Breast epithelium (tissue), 4 donors: ENCODE measurements at regions not wholly inside any gene's neighbourhood (a gene's known extent, or its start where the extent isn't known, plus 50 kb on each side); places are given as distances from the start of the nearest gene placed in this dataset.

Experiments
- DNase-seq, 2 donors: peaks; one replicate each; pipeline ENCODE4 v3.0.0-alpha.2; 2019; ENCODE audit warnings: low spot score in 2 of 2
- H3K27ac ChIP-seq, 2 donors: fragments of 200-600 bp; sonication (generic) in 1 of 2; one replicate each; pipeline ENCODE4 v1.5.1; 2016 to 2019; ENCODE audit warnings: mild to moderate bottlenecking in 1 of 2
- H3K27me3 ChIP-seq, 2 donors: fragments of 200-600 bp; sonication (generic) in 1 of 2; one replicate each; pipeline versions ENCODE4 v1.5.1 to v1.6.0; 2017 to 2019; ENCODE audit warnings: control low read depth in 1 of 2, mild to moderate bottlenecking in 1 of 2
- H3K36me3 ChIP-seq: fragments of 200-600 bp; one replicate; pipeline ENCODE4 v1.5.1; 2019
- H3K4me1 ChIP-seq, 2 donors: fragments of 200-600 bp; sonication (generic); one replicate each; pipeline ENCODE4 v1.5.1; 2016 to 2019; ENCODE audit warnings: control low read depth in 1 of 2
- H3K4me3 ChIP-seq, 3 donors: fragments of 200-600 bp; sonication (generic); 1 replicate in 2 of 3; 2 replicates in 1 of 3; pipeline ENCODE4 v1.5.1; 2016 to 2019; ENCODE audit warnings: mild to moderate bottlenecking in 3 of 3, moderate library complexity in 2 of 3
- H3K9me3 ChIP-seq, 2 donors: fragments of 200-600 bp; sonication (generic) in 1 of 2; one replicate each; pipeline ENCODE4 v1.5.1; 2016 to 2019; ENCODE audit warnings: control low read depth in 1 of 2
- POLR2A ChIP-seq: fragments of 450-650 bp; IDR thresholded peaks from one replicate; pipeline ENCODE4 v1.6.1; 2016; ENCODE audit warnings: antibody characterized with exemption, mild to moderate bottlenecking, moderate library complexity
- POLR2AphosphoS5 ChIP-seq, 3 donors: sonication (generic); formaldehyde crosslinking; IDR thresholded peaks; one replicate each; pipeline ENCODE4 v1.6.1; 2017; ENCODE audit warnings: antibody characterized with exemption in 3 of 3
- intact Hi-C: fragments of 100-400 bp; cut with DNase I; formaldehyde crosslinking; loops from one replicate; pipeline ENCODE4 v1.15.1; 2023; ENCODE audit warnings: low total_unique reads
- TF ChIP-seq, protein P1 (sequence below), 3 donors: fragments of 450-650 bp; IDR thresholded peaks; one replicate each; pipeline ENCODE4 v1.5.1; 2016 to 2017; ENCODE audit warnings: antibody characterized with exemption in 3 of 3, mild to moderate bottlenecking in 3 of 3, moderate library complexity in 3 of 3

DNA sequence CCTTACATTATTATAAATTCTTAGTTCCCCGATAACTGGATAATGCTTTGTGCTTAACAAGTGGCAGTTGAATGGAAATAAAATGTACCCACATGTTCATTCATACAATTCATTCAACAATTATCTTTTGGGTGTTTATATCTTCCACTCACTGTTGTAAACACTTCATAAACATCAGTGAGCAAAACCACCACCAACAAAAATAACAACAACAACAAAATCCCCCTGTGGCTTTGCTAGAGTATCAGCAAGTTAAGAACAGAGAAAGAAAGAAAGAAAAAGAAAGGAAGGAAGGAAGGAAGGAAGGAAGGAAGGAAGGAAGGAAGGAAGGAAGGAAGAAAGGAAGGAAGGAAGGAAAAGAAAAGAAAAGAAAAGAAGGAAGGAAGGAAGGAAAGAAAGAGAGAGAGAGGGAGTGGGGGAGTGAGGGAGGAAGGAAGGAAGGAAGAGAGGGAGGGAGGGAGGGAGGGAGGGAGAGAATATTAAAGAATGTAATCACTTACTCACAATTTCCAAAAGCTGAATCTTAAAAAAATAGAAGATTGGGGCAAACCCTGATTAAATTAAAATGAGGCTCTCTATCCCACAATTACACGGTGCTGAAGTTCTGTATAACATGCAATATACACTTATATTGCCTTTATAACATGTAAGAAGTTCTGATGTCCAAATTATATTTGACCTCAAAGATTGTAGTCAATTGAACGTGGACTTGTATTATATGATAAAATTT is 2238.8 kb downstream of the LRRC4C start:
- Histone ChIP-seq H3K27ac (no peak overlapping the region), H3K27me3 (no peaks in the 10 kb centered on the region), H3K4me1 (no peaks in the 10 kb centered on the region), H3K9me3 (no peaks in the 10 kb centered on the region), H3K36me3 (no peaks in the 10 kb centered on the region), H3K4me3 (no peak overlapping the region)
- TF ChIP-seq POLR2AphosphoS5 (IDR thresholded peaks at IDR 0.05), result no peak
- TF ChIP-seq, protein P1, sequence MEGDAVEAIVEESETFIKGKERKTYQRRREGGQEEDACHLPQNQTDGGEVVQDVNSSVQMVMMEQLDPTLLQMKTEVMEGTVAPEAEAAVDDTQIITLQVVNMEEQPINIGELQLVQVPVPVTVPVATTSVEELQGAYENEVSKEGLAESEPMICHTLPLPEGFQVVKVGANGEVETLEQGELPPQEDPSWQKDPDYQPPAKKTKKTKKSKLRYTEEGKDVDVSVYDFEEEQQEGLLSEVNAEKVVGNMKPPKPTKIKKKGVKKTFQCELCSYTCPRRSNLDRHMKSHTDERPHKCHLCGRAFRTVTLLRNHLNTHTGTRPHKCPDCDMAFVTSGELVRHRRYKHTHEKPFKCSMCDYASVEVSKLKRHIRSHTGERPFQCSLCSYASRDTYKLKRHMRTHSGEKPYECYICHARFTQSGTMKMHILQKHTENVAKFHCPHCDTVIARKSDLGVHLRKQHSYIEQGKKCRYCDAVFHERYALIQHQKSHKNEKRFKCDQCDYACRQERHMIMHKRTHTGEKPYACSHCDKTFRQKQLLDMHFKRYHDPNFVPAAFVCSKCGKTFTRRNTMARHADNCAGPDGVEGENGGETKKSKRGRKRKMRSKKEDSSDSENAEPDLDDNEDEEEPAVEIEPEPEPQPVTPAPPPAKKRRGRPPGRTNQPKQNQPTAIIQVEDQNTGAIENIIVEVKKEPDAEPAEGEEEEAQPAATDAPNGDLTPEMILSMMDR (IDR thresholded peaks at IDR 0.05), result no peak
- TF ChIP-seq POLR2A, result no peak
- intact Hi-C loops, result no loop called here
- no peak for DNase-seq

DNA sequence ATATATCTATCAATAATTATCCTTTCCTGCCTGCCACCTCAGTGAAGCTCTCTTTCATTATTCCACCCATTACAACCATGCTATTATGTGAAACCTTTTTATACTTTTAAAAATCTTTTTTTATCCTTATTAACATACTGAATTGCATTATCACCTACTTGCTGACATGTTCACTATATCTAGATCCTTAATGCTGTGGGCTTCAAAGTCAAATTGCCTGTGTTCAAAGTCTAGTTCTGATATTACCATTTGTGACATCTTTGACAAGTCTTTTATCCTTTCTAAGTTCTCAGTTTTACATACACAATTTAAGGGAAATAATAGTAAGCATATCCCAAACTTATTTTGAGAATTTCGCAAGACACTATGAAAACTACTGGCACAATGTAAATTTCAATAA is 2239.4 kb downstream of the LRRC4C start:
- Histone ChIP-seq H3K4me1 (no peaks in the 10 kb centered on the region), H3K27ac (no peak overlapping the region), H3K36me3 (no peaks in the 10 kb centered on the region), H3K9me3 (no peaks in the 10 kb centered on the region), H3K4me3 (no peak overlapping the region), H3K27me3 (no peaks in the 10 kb centered on the region)
- intact Hi-C loops, result no loop called here
- DNase-seq, result no peak
- no peak for TF ChIP-seq POLR2AphosphoS5 (IDR thresholded peaks at IDR 0.05)
- TF ChIP-seq, protein P1 (IDR thresholded peaks at IDR 0.05), result no peak
- TF ChIP-seq POLR2A, result no peak

DNA sequence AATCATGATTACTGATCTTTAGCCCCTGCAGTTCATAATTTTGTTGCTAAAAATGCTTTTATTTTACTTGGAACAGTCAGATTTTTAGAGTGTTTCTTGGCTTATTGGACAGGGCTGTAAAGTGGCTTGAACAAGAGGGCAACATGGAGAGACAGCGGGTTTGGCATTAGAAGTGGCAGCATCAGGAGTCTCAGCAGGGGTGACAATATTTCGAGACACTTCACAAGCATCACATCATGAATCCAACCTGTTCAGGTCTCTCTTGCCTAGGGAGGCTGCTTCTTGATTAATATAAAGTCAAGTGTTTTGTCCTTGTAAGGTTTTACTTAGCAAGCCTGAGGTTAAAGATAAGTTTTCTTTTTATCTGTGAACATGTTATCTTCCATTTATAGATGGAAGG is 2249.5 kb downstream of the LRRC4C start:
- H3K27ac ChIP-seq, result no peak overlapping the region
- no peak overlapping the region for H3K4me3 ChIP-seq
- intact Hi-C loops, result no loop called here
- TF ChIP-seq POLR2AphosphoS5 (IDR thresholded peaks at IDR 0.05) (no peak), POLR2A (no peak)
- TF ChIP-seq, protein P1 (IDR thresholded peaks at IDR 0.05), result no peak
- H3K36me3 ChIP-seq, result no peaks in the 10 kb centered on the region
- H3K4me1 ChIP-seq, result no peaks in the 10 kb centered on the region
- DNase-seq, result no peak
- no peaks in the 10 kb centered on the region for H3K27me3 ChIP-seq
- no peaks in the 10 kb centered on the region for H3K9me3 ChIP-seq

DNA sequence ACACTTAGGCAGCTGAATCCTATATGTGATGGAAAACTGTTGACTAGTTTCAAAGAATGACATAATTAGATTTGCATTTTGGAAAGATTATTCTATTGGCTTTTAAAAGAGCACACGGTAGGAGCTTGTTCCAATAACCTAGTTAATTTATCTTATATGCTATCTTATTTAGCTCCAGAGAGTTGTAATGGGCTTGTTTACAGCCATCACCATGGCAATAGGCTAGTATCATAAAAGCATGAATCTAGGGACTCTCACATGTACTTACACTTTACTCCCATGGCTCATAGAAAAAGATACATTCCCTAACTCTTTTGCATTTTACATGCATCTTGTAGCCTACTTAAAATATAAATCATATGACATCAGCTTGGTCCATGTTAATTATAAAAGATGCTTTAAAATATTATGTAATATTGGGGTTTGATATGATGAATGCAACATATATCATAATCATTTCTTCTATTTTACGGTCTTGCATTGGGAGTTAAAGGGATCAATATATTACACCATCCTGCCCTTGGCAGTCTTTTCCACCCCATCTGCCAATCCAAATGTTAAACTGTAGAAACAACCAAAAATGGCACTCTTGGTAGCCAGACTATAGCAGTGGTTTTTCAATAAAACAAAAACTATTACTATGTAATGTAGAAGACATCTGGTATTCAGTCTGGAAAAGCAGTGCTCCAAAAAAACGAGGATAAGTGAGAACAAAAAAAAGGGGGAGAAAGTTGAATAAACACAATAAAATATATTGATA is 2254.0 kb downstream of the LRRC4C start:
- H3K4me3 ChIP-seq, result no peak overlapping the region
- H3K4me1 ChIP-seq, result no peaks in the 10 kb centered on the region
- no peak for TF ChIP-seq POLR2AphosphoS5 (IDR thresholded peaks at IDR 0.05)
- TF ChIP-seq, protein P1 (IDR thresholded peaks at IDR 0.05), result no peak
- no peak for TF ChIP-seq POLR2A
- intact Hi-C loops, result no loop called here
- no peaks in the 10 kb centered on the region for H3K36me3 ChIP-seq
- no peak for DNase-seq
- no peaks in the 10 kb centered on the region for H3K27me3 ChIP-seq
- no peaks in the 10 kb centered on the region for H3K9me3 ChIP-seq
- no peak overlapping the region for H3K27ac ChIP-seq

DNA sequence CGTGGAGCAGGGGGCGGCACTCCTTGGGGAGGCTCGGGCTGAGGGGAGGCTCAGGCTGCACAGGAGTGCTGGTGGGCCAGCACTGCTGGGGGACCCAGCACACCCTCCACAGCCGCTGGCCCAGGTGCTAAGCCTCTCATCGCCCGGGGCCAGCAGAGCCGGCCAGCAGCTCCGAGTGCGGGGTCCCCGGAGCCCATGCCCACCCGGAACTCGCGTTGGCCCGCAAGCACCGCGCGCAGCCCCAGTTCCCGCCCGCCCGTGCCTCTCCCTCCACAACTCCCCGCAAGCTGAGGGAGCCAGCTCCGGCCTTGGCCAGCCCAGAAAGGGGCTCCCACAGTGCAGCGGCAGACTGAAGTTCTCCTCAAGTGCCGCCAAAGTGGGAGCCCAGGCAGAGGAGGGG is 2266.8 kb downstream of the LRRC4C start:
- Histone ChIP-seq H3K4me1 (no peaks in the 10 kb centered on the region), H3K36me3 (no peaks in the 10 kb centered on the region), H3K4me3 (no peak overlapping the region), H3K9me3 (no peaks in the 10 kb centered on the region), H3K27ac (no peak overlapping the region), H3K27me3 (no peaks in the 10 kb centered on the region)
- intact Hi-C loops, result no loop called here
- DNase-seq, result no peak
- TF ChIP-seq POLR2AphosphoS5 (IDR thresholded peaks at IDR 0.05) (no peak), POLR2A (no peak)
- TF ChIP-seq, protein P1 (IDR thresholded peaks at IDR 0.05), result no peak
